ENCODE measurements at regions not wholly inside any gene's neighbourhood (a gene's known extent, or its start where the extent isn't known, plus 50 kb on each side); places are given as distances from the start of the nearest gene placed in this dataset.
"Not testable (repeated sequence)": the region's sequence is repeated elsewhere in the genome, so short reads cannot be mapped to it uniquely, and the experiment has no call there.

DNA sequence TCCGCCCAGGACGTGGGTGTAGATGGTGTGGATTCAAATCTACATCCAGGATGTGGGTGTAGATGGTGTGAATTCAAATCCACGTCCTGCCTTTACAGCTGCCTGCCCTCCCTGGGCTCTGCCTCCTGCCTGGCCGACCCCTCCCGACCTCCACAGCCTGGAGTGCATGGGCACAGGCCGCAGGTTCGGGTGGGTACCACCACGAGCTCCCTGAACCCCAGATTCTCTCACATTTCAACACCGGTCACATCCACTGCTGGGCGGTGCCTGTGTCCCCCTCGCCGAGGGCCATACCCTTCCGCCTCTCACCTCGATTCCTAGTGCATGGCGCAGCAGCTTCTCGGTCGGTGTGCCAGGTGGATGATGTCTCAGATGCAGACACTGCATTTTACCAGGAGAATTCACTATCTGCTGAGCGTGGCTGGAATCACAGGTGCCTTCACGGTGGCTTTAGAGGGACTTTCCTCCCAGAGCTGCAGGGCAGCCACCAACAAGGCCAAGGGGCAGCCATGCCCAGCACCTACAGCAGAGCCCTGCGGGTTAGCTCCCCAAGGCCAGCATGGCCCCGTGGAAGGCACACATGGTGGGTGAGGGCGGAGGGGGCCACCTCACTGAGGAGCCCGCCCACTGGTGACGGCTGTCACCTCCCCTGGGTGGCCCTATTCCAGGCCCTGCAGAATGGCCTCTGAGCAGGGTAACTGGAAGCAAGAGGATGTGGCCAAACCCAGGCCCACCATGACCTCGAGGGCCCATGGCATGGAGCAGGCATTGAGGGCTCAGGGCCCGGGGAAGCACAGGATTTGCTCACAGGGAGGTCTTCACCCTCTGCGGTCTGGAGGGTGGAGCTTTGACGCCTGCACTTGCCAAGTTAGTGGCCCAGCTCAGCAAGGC, 638.5 kb downstream of the TBC1D22A start:
- no peak for DNase-seq

DNA sequence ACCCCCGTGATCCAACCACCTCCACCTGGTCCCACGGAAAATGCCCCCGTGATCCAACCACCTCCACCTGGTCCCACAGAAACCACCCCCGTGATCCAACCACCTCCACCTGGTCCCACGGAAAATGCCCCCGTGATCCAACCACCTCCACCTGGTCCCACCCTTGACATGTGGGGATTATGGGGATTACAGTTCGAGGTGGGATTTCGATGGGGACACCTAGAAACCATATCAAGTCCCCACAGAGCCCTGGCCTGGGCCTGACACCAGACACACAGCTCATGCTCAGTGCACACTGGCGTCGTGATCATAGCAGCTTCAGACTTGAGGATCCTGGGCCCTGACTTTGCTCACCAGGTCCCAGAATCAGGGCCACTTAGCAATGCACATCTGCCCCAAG, 637.7 kb downstream of the TBC1D22A start:
- not testable (repeated sequence) for DNase-seq

DNA sequence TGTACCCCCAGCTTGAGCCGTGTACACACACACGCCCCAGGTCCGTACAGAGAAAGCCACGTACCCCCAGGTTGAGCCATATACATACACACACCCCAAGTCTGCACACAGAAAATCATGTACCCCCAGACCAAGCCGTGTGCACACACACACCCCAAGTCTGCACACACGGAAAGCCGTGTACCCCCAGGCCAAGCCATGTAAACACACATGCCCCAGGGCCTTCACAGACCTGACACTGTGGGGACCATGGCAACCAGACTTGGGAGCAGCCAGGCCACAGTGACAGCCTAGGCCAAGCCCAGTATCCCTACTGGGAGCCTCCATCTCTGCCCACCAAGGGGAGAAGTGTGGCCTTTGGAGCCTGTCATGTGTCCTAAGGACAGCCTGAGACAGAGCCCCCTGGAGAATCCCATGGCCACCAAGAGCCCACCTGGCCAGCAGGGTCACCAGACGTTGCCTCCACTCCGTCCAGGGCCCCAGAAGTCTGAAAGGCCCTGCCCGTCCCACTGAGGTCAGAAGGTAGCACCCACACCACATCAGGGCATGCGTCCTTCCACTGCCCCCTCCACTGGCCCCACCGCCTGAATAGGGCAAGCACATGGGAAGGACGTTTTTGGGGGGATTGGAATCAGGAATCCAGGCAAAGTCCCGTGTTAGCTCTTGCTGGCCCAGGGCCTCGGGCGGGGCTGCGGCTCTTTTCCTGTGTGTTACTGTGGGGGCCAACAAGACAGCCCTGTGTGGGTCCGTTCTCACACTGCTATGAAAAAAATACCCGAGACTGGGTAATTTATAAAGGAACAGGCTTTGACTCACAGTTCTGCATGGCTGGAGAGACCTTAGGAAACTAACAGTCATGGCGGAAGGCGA, 636.7 kb downstream of the TBC1D22A start:
- DNase-seq = no peak

DNA sequence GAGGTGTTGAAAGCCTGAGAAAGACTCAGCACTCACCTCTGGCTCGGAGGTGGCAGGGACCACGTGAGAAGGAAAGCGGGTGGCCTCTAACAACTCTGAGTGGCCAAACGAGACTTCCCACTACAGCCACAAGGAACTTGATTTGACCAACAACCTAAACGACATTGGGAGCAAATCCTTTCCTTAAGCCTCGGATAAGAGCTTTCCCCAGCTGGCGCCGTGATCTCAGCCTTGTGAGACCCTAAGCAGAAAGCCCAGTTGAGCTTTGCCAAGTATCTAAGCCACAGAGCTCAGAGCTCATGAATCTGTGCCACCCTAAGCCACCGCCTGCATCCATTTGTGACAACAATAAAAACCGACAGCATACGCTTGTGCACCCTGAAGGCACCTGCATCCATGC, 636.0 kb downstream of the TBC1D22A start:
- DNase-seq = no peak

DNA sequence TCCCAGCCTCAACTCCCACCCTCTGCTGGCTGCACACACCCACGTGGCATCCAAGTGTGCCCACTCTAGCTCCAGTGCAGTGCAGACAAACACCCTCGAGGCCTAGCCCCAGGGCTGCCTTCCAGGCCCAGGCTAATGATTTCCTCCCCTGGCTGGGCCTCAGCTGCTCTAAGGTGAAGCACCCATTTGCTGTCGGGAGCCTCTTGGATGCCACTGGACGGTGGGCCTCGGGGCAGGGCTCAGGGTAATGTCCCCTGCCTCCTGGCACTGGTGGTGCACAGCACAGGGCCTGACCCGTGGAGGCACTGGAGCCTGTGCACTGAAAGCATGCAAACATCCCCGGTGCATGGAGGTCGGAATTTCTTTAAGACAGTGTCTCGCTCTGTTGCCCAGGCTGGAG, 635.2 kb downstream of the TBC1D22A start:
- DNase-seq = no peak

DNA sequence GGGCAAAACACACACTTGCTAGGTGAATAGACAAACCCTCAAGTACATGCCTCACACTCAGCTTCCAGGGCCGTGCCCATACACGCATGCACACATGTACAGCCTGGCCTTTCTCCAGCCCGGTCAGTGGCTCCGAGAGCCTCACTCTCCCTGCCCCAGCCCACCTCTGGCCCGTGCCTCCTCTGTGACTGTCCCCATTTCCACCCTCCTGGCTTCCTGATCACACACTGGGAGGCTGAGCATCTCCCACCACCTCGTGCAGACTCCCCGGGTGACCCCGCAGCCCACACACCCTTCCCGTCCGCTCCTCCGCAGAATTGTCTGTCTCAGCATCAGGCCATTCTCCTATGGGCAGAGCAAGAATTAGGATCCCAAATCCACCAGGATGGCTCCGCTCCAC, 634.1 kb downstream of the TBC1D22A start:
- no peak for DNase-seq

DNA sequence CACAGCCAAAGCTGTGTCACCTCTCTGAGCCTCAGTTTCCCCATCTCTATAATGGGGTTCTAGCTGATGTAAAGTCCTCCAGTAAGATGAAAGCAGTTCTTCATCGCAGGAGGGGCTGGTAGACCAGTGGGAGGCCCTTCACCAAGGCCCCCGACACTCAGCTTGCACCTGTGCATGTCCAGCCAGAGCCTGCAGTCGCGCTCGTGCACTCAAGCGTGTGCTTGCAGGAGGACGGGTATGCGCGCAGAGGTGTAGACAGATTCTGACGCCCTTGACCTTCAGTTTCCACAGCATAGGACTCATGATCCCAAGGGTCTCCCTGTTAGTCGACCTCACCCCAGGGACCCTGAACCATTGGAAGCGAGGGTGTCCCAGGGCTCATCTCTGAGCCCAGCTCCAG, 633.7 kb downstream of the TBC1D22A start:
- no peak for DNase-seq

DNA sequence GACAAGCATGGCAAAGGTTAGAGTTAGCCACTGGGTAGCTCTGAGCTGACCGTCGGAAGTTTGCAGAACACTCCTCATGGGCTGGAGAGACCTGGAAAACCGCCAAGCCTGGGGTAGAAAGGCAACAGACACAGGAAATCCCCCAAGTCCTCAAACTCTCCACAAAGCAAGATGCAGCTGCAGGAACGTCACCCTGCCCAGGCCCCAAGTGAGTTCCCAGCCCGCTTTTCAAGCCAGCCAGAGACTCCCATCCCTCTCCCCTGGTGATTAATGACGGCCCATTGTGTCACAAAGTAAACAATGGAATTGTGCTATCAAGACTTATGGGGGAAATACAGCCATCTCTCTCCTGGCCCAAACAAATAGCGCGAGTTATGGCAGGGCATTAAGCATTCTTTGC, 633.0 kb downstream of the TBC1D22A start:
- DNase-seq = no peak

DNA sequence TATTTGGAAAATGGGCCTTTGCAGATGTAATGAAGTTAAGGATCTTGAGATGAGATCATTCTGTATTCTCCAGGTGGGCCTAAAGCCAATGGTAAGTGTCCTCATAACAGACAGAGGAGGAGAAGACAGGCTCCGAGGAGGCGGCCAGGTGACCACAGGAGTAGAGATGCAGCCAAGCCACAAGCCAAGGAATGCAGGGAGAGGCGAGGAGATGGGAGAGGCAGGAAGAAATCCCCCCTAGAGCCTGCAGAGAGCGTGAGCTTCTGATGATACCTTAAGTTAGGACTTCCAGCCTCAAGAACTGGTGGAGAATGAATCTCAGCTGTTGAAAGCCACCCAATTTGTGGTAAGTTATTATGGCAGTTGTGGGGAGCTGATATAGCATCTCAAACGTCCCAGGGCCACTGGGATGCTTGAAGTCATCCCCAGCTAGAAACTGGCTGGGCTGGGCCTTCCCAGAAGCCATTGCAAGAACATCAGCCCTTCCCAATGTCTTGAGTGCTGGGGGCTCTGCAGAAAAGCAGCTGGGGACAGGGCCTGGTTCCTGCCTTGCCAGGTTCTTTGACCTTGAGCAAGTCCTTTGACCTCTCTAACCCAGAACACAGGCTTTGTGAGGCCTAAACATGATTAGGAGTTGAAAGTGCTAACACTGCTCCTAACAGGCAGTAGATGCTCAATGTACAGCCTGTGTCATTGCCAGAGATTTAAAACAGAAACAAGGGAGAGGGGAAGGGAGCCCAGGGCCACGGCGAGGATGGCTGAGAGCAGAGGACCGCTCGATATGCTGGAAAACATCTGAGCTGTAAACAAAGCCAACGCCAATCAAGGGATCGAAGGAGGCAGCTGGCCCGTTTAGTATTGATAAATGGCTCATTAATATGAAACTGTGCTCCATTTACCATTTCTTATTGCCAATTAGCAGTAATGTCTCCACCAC, 632.3 kb downstream of the TBC1D22A start:
- no peak for DNase-seq

DNA sequence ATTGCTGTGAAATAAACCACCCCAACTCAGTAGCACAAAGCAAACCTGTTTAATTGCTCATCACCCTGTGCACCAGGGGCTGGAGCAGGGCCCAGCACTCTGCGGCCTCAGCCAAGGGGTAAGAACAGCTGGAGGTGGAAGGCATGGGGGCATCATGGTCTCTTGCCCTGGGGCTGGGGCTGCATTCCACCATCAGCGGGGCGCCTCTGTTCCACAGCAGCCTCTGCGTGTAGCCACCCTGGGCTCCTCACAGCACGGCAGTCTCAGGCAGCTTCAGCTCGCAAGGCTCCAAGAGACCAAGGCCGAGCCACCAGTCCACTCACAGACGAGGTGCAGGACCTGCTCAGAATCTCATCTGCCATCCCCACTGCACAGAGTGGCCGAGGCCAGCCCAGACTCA, 630.7 kb downstream of the TBC1D22A start:
- no peak for DNase-seq

DNA sequence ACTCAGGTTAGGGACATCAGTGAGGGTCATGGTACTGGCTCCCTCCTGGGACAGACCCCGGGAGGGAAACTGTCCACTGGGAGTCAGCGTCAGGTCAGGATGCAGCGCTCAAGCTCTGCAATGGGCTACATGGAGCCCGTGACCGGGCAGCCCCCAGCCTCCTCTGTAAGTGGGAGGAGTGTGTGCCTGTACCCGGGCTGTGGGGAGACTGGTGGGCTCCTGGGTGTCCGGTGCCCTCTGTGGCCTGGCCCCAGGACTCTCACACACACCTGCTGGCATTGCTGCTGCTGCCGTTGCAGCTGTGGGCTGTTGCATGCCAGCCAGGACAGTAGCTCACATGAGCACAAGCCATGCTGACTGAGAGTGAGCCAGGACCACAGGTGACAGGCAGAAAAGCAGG, 630.3 kb downstream of the TBC1D22A start:
- no peak for DNase-seq

DNA sequence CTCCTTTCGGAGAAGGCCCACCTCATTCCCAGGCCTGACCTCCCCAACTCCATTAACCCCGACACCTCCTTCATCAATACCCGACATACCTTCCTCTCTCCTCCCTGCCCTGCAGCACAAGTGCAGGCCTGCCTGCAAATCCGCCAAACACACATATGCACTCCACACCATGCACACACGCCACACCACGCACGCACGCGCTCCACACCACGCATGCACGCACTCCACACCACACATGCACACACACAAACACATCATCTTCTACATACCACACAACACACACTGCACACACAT, 629.6 kb downstream of the TBC1D22A start:
- no peak for DNase-seq

DNA sequence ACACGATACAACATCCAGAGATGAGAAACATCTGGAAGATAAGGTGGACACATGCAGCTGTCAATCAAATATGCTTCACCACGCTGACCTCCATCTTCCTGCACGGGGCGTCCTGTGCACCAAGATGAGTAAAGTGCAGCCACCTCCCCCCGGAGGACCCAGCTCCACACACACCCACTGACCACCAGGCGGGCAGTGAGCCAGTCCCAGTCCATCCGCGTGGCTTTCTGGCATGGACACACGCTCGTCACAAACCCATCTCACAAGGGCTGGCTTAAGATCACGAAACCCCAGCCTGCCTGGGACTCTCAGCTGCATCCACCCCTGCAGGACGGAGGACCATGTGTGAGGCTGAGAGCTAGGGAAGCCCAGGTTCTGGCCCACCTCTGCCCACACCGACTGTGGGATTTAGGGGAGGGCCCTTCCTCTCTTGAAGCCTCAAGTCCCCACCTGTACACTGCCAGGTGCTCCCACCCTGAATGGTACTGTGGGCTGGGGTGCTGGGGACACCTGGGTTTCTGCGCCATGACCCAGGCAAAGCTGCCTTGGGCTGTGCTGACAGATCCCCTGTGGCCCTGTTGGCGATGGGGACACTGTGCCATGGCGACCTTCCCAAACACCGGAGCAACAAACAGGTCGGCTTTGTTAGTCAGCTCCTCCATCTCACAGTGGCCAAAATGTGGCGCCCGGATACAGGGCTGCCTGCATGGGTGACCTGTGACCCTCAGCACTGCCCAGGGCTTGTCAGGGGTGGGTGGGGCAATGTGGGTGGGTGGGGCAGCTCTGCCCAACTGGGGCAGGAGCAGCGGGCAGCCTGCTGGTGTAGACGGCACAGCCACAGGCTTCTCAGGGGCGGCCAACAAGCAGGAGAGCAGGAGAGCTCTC, 629.0 kb downstream of the TBC1D22A start:
- no peak for DNase-seq

DNA sequence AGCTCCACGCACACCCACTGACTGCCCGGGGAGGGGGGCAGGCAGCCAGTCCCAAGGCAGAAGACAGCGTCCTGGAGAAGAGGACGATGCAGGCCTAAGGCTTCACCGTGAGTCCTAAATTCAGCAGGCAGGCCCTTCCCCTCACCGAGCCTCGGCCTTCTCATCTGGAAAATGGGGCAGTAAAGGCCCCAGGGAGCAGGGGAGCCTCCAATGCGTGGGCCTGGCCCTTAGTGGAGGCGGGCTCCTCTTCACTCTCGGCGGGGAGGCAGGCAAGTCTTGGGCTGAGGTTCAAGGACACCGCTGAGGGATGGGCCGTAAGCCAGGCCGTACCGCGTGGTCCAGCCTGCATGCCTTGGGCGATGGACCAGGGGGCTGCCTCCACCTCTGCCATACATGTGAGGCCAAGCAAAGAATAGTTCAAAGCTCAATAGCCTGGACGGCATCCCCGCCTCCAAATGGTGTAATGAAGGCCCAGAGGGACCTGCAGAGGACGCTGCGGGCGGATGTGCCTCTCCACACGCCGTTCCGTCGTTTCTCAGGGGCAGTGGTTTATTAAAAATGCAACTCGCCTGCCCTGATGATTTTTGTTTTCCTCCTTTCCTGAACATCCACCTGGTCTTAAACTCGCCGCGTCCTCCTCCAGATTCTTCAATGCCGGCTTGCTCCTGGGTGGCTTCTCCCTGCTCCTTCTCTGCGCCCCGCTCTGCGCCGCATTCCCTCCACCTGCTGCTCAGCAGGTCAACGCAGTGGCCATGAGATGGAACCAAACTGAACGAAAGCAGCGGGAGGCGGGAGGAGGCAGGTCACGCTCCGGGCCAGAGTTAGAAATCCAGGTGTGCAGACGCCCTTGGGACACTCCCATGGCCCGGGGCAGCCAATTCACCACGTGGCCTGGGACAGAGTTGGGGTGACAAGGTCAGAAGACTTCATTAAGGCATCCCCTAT, 627.8 kb downstream of the TBC1D22A start:
- no peak for DNase-seq

DNA sequence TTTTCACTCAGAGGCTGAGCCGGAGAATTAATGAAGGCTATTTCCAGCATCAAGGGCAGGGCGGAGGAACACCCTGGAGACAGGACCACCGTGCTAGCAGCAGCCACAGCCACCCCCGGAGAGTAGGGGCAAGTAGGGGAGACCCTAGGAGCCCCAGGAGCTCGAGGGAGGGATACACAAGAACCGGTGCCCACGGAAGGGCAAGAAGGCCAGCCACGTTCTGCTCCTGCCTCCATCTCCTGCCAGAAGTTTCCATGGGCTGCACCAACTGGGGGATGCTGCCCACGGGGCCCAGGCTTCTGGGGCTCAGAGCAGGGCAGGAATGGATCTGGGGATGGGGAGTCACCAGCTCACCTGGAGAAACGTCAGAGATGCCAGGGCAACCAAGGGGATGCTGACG, 626.8 kb downstream of the TBC1D22A start:
- no peak for DNase-seq

DNA sequence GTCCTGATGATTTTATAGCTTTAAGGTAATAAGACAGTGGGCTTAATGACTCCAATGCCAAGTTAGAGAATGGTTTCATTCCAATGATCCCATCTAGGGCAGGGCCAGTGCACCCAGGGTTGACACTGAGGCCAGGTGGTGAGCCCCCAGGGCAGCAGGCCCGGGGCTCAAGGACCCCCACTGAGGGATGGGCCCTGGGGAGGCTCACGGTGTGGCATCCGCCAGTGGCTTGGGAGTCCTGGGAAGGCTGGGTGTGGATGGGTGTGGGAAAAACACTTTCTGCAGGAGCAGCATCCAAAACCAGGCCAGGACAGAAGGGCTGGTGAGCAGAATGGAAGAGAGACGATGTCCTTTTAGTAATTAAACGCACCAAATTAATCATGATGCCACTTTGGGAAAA, 626.3 kb downstream of the TBC1D22A start:
- no peak for DNase-seq

DNA sequence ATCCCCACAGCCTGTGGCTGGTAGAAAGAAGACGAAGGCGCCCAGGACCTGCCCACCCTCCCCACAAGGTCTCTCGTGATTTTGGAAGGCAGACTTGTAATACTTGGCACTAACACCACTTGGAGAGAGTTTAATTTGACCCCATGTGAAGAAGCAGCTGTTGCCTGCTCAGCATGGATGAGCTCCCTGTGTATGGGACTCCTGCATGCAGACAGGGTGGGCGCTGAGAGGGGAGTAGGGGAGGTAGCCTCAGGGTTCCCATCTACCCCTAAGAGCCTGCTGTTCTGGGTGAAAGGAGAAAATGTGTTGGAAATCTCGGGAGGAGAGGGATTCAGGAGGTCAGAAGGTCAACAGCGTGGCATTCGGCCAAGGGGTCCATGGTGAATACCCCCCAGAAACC, 625.9 kb downstream of the TBC1D22A start:
- no peak for DNase-seq

DNA sequence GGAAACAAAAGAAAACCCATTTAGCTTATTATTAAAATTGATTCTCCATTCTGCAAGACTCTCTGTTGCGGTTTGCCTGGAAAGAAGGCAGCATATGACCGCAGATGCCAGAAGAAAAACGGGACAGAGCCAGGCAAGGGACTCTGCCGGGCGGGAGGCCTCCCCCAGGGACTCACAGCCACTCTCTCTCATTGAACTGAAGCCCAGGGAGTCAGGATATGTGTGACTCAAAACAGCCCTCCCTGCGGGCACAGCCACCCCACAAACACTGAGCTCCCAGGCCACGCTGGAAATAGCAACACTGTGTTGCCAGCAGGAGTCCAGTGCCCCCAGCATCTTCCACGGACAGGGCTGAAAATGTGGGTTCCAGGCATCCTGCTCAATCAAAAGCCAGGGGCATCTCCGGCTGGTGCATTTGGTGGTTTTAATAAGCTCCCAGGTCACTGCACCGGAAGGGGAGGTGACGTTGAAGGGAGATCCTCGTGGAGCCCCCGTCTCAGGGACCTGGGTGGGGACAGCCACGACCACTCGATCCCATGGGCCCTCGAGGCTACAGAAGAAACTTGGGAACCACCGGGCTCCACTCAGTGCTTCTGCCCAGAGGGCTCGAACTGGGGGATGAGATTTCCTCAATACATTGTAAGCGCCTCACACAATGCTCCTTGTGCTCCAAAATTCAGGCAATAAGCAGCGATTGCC, 624.5 kb downstream of the TBC1D22A start:
- no peak for DNase-seq

DNA sequence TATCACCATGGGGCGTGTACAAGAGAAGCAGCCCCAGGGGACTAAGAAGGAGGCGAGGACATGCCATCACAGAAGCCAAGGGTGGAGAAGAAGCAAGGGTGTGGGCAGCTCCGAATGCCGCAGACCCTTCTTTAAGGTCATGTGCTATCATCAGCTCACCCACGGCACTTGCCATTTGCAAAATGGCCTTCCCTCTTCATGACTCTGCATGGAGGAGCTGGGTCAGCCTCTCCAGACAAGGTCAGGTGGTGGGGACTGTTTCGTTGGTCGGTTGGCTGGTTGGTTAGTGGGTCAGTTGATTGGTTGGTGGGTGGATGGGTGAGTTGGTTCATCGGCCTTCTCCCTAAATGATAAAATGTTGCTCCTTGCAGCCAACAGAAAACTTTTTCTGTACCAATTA, 622.5 kb downstream of the TBC1D22A start:
- no peak for DNase-seq

DNA sequence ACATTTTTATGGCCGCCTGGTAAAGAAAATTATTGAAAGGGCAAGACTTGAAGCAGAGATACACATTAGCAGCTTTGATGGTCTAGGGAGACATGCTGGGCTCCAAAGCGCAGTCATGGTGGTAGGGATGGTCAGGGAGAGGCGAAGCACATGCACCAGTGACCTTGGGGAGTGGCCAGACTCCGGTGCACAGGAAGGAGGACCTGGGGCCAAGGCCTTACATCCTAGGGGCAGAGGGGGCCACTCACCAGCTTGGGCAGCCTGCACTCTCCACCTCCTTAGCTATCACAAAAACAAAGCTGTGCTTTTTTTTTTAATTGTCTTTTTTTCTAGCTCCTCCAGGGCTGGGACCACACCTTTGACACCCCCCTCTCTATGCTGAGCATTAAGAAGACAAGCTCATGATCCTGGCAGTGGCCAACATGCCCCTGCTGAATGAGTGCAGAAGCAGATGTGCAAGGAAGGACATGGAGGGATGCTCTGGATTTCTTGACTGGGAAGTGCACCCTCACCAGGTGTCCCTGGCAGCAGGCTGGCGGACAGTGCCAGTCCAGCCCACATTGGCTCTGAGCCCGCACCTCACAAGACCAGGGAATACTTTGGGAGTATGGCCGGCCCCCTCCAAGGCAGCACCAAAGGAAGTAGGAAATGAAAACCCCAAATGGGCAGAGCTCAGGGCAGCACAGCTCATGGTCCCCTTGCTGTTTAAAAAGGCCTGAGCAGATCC, 619.9 kb downstream of the TBC1D22A start:
- DNase-seq = no peak

Measured in hematopoietic multipotent progenitor cell treated with erythropoietin and hydrocortisone succinate and interleukin-3 and kit ligand, for 6 days (in vitro differentiated cells).